MCF 10A (cell line): ENCODE measurements at regions not wholly inside any gene's neighbourhood (a gene's known extent, or its start where the extent isn't known, plus 50 kb on each side); places are given as distances from the start of the nearest gene placed in this dataset.

Source experiments
- BruUV-seq: library from RNA; stranded (reverse); fragments of 400-500 nt; replicated peaks from 2 replicates; lab custom pipeline; 2021; lab: Mats Ljungman, UMichigan
- CTCF ChIA-PET: fragments of 300-600 bp; sonication (Branson Sonifier 250); formaldehyde crosslinking; extraction: SDS; loops from one replicate; lab custom pipeline; 2021; ENCODE audit warnings: antibody characterized with exemption, inconsistent platforms; lab: Yijun Ruan, JAX
- POLR2A ChIA-PET: fragments of 300-600, 350-650 bp; sonication (Branson Sonifier 250); formaldehyde crosslinking; extraction: SDS; loops from one replicate; lab custom pipeline; 2020; ENCODE audit warnings: antibody characterized with exemption, inconsistent platforms; lab: Yijun Ruan, JAX
- DNase-seq: peaks from one replicate; pipeline ENCODE4 v3.0.0-alpha.2; 2018; ENCODE audit not compliant: unreplicated experiment
- H3K27ac Mint-ChIP-seq: one replicate; pipeline ENCODE4 v1.8.0; 2022; ENCODE audit warnings: mild to moderate bottlenecking, low read depth, mixed read lengths; ENCODE audit not compliant: unreplicated experiment
- H3K27me3 Mint-ChIP-seq: one replicate; pipeline ENCODE4 v1.8.0; 2022; ENCODE audit warnings: mixed read lengths; ENCODE audit not compliant: insufficient read depth, unreplicated experiment
- H3K36me3 Mint-ChIP-seq: one replicate; pipeline ENCODE4 v1.8.0; 2022; ENCODE audit warnings: mild to moderate bottlenecking, moderate library complexity, mixed read lengths; ENCODE audit not compliant: insufficient read depth, unreplicated experiment
- H3K4me1 Mint-ChIP-seq: one replicate; pipeline ENCODE4 v1.8.0; 2022; ENCODE audit warnings: mixed read lengths; ENCODE audit not compliant: insufficient read depth, unreplicated experiment
- H3K4me3 Mint-ChIP-seq: one replicate; pipeline ENCODE4 v1.8.0; 2022; ENCODE audit warnings: mild to moderate bottlenecking, moderate library complexity, mixed read lengths; ENCODE audit not compliant: unreplicated experiment
- H3K9me3 Mint-ChIP-seq: one replicate; pipeline ENCODE4 v1.8.0; 2022; ENCODE audit warnings: mixed read lengths; ENCODE audit not compliant: unreplicated experiment
- intact Hi-C: fragments of 100-400 bp; cut with micrococcal nuclease; formaldehyde crosslinking; loops from 2 replicates; pipeline ENCODE4 v1.14.1; 2022
- TF ChIP-seq, protein P1 (sequence below): fragments of 200-600 bp; IDR thresholded peaks from one replicate; pipeline ENCODE4 v1.8.0; 2022; ENCODE audit warnings: antibody characterized with exemption, mild to moderate bottlenecking; ENCODE audit not compliant: unreplicated experiment

GRCh38 chr9:13448482-13448881 lies 169.0 kb upstream of the MPDZ start:
- Mint-ChIP-seq H3K4me1 (peaks cover 20% of the 10 kb centered on the region), H3K9me3 (no peaks in the 10 kb centered on the region), H3K27me3 (no peaks in the 10 kb centered on the region), H3K27ac (no peak overlapping the region), H3K36me3 (no peaks in the 10 kb centered on the region), H3K4me3 (no peak overlapping the region)
- ChIA-PET POLR2A (interaction anchor here (0.7 to 1.7 kb wide), 3 partner anchors 9 to 703 kb away, joined by 3 to 5 read pairs (median 3); no protein-coding TSS in a partner anchor), CTCF (interaction anchor here (0.6 to 6.0 kb wide), 10 partner anchors 11 to 905 kb away, joined by 3 to 50 read pairs (median 4); no protein-coding TSS in a partner anchor)
- no peak for DNase-seq
- no TSS peak for BruUV-seq
- TF ChIP-seq, protein P1, sequence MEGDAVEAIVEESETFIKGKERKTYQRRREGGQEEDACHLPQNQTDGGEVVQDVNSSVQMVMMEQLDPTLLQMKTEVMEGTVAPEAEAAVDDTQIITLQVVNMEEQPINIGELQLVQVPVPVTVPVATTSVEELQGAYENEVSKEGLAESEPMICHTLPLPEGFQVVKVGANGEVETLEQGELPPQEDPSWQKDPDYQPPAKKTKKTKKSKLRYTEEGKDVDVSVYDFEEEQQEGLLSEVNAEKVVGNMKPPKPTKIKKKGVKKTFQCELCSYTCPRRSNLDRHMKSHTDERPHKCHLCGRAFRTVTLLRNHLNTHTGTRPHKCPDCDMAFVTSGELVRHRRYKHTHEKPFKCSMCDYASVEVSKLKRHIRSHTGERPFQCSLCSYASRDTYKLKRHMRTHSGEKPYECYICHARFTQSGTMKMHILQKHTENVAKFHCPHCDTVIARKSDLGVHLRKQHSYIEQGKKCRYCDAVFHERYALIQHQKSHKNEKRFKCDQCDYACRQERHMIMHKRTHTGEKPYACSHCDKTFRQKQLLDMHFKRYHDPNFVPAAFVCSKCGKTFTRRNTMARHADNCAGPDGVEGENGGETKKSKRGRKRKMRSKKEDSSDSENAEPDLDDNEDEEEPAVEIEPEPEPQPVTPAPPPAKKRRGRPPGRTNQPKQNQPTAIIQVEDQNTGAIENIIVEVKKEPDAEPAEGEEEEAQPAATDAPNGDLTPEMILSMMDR = no peak
- intact Hi-C loops = loop anchor here (5.0 to 10.0 kb wide), 2 partner anchors 646 to 874 kb away; no protein-coding TSS in a partner anchor

DNA sequence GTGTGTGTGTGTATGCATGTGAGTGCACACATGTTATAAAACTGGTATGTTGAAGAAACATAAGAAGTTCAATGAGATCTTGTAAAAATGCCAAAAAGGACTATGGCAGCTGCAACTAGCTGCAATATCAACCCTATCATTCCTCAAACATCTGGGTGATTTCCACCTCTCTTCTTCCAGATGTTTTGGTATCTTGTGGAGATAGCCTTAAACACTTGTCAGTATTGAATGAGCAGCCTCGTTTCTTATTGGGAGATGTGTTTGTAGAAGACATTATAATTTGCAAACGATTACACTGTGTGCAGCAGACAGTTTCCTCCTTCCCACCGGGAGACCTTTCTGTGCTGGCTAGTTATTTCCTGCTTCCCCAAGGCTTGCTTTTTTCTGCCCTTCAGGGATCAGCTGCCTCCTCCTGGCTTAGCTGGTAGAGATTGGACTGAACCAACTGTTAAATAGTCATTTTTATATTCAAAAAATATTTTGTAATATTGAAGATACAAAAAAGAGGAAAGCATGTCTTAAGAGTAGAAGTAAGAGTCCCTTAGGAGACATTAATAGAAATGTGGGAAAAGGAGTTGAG lies 168.4 kb upstream of the MPDZ start:
- no TSS peak for BruUV-seq
- no peak for DNase-seq
- Mint-ChIP-seq H3K9me3 (no peaks in the 10 kb centered on the region), H3K36me3 (no peaks in the 10 kb centered on the region), H3K4me1 (peaks cover 20% of the 10 kb centered on the region), H3K27me3 (no peaks in the 10 kb centered on the region), H3K4me3 (no peak overlapping the region), H3K27ac (no peak overlapping the region)
- TF ChIP-seq, protein P1 = no peak
- intact Hi-C loops = loop anchor here (1.0 to 10.0 kb wide), 4 partner anchors 241 to 905 kb away; no protein-coding TSS in a partner anchor
- CTCF ChIA-PET = interaction anchor here (0.5 to 6.0 kb wide), 13 partner anchors 10 to 905 kb away, joined by 3 to 50 read pairs (median 3); no protein-coding TSS in a partner anchor
- POLR2A ChIA-PET = interaction anchor here (0.6 to 1.7 kb wide), 5 partner anchors 8 to 703 kb away, joined by 3 to 5 read pairs (median 3); no protein-coding TSS in a partner anchor

DNA sequence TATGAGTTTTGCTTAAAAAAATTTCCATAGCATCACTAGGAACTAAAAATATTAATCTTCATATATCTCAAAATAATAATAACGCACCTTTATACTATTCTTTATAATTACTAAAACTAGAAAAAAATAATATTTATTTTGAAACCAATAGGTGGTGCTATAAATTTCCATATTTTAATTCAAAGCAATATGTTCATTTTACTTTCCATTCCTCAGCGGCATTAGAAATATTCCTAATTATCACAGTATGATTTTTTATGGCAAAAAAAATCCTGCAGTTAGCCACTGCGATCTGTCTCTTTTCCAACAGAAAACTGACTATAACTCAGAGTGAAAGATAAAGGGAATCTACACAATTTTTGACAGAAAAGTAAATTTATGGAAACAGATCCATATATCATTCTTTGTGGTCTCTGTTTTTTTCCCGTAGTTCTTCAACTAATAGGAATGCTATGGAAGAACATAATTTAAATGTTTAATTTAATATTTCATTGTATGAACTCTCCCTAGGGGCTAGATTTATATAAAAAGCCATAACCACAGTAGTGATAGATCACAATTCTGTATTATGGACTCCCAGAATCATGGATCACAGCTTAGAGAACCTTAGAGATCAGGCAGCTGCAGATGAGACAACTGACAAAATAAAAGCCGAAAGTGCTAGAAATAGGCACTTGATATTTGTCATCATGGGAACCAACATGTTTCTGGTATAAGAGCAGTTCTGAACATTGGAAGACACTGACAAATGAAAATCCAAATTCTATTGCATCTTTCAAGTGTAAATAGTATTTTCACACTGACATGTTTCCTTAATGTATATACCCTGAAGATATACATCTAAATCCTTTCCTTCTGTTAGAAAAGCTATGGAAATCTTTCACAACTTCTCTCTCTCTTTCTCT lies 167.7 kb upstream of the MPDZ start:
- TF ChIP-seq, protein P1 = peak; percentile 28
- Mint-ChIP-seq H3K36me3 (no peaks in the 10 kb centered on the region), H3K9me3 (no peaks in the 10 kb centered on the region), H3K4me1 (peaks cover 20% of the 10 kb centered on the region), H3K4me3 (no peak overlapping the region), H3K27me3 (no peaks in the 10 kb centered on the region), H3K27ac (no peak overlapping the region)
- POLR2A ChIA-PET = interaction anchor here (0.6 to 1.7 kb wide), 5 partner anchors 8 to 704 kb away, joined by 3 to 5 read pairs (median 3); no protein-coding TSS in a partner anchor
- intact Hi-C loops = loop anchor here (1.0 to 10.0 kb wide), 4 partner anchors 242 to 906 kb away; no protein-coding TSS in a partner anchor
- BruUV-seq = no TSS peak
- no peak for DNase-seq
- CTCF ChIA-PET = interaction anchor here (0.5 to 6.0 kb wide), 14 partner anchors 9 to 906 kb away, joined by 3 to 50 read pairs (median 3); no protein-coding TSS in a partner anchor
